ENCODE measurements at regions not wholly inside any gene's neighbourhood (a gene's known extent, or its start where the extent isn't known, plus 50 kb on each side); places are given as distances from the start of the nearest gene placed in this dataset.

GRCh38 chr20:55761797-55762196 lies 243.5 kb downstream of the CBLN4 start:
- H3K4me3 ChIP-seq (ENCODE audit: low read depth, low read length): no peak overlapping the region
- TF ChIP-seq, protein P1, sequence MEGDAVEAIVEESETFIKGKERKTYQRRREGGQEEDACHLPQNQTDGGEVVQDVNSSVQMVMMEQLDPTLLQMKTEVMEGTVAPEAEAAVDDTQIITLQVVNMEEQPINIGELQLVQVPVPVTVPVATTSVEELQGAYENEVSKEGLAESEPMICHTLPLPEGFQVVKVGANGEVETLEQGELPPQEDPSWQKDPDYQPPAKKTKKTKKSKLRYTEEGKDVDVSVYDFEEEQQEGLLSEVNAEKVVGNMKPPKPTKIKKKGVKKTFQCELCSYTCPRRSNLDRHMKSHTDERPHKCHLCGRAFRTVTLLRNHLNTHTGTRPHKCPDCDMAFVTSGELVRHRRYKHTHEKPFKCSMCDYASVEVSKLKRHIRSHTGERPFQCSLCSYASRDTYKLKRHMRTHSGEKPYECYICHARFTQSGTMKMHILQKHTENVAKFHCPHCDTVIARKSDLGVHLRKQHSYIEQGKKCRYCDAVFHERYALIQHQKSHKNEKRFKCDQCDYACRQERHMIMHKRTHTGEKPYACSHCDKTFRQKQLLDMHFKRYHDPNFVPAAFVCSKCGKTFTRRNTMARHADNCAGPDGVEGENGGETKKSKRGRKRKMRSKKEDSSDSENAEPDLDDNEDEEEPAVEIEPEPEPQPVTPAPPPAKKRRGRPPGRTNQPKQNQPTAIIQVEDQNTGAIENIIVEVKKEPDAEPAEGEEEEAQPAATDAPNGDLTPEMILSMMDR (IDR thresholded peaks at IDR 0.05; ENCODE audit: insufficient read depth, low read length, severe bottlenecking): no peak
- FAIRE-seq: no peak
- H3K27me3 ChIP-seq (ENCODE audit: control insufficient read depth, insufficient read depth, low read length): no peaks in the 10 kb centered on the region
- DNase-seq (ENCODE audit: low read depth): no peak
- no peaks in the 10 kb centered on the region for H3K36me3 ChIP-seq (ENCODE audit: control insufficient read depth, insufficient read depth, low read length)

GRCh38 chr20:55761100-55761499 lies 244.2 kb downstream of the CBLN4 start:
- TF ChIP-seq, protein P1 (IDR thresholded peaks at IDR 0.05; ENCODE audit: insufficient read depth, low read length, severe bottlenecking): no peak
- FAIRE-seq (no peak), DNase-seq (ENCODE audit: low read depth) (no peak)
- no peaks in the 10 kb centered on the region for H3K27me3 ChIP-seq (ENCODE audit: control insufficient read depth, insufficient read depth, low read length)
- no peak overlapping the region for H3K4me3 ChIP-seq (ENCODE audit: low read depth, low read length)
- no peaks in the 10 kb centered on the region for H3K36me3 ChIP-seq (ENCODE audit: control insufficient read depth, insufficient read depth, low read length)

DNA sequence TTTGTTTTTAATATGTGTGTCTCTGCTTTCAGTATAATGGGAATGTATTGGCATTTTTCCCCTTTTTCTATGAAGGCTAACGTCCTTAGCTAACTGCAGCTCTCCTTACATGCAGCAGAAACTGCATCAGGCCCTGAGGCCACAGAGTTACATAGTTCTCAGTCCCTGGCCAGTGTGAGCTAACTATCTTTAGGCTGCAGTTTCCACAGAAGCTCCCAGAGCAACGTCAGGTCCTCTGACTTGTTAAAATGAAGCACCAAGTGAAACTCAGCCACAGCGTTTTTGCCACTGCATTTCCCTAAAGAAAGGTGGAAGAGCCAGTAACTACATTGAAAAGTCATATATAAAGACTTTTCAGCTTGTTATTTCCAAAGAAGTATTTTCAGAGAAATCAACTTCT lies 244.7 kb downstream of the CBLN4 start:
- TF ChIP-seq, protein P1 (IDR thresholded peaks at IDR 0.05; ENCODE audit: insufficient read depth, low read length, severe bottlenecking): no peak
- Histone ChIP-seq H3K36me3 (ENCODE audit: control insufficient read depth, insufficient read depth, low read length) (no peaks in the 10 kb centered on the region), H3K4me3 (ENCODE audit: low read depth, low read length) (no peak overlapping the region), H3K27me3 (ENCODE audit: control insufficient read depth, insufficient read depth, low read length) (no peaks in the 10 kb centered on the region)
- FAIRE-seq: no peak
- DNase-seq (ENCODE audit: low read depth): no peak

GRCh38 chr20:55755861-55756260 lies 249.5 kb downstream of the CBLN4 start:
- Histone ChIP-seq H3K36me3 (ENCODE audit: control insufficient read depth, insufficient read depth, low read length) (no peaks in the 10 kb centered on the region), H3K4me3 (ENCODE audit: low read depth, low read length) (no peak overlapping the region), H3K27me3 (ENCODE audit: control insufficient read depth, insufficient read depth, low read length) (no peaks in the 10 kb centered on the region)
- TF ChIP-seq, protein P1 (IDR thresholded peaks at IDR 0.05; ENCODE audit: insufficient read depth, low read length, severe bottlenecking): no peak
- DNase-seq (ENCODE audit: low read depth): no peak
- no peak for FAIRE-seq

DNA sequence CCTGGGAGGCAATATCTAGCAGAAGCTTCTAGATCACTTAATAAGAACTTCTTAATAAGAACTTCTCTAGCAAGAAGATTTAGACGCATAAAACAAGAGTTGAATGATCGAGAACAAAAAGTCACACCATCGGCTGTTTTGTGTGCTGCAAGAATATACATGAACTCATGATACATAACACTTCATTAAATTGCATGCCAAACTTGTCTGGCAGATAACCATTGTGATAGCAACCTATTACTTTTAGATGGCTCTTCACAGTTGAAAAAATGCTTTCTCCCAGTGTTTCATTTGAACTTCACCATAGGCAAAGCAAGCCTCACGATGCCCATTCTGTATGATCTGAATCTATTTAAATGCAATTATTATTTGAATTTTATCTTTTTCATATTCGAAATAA lies 249.9 kb downstream of the CBLN4 start:
- FAIRE-seq (no peak), DNase-seq (ENCODE audit: low read depth) (no peak)
- Histone ChIP-seq H3K4me3 (ENCODE audit: low read depth, low read length) (no peak overlapping the region), H3K36me3 (ENCODE audit: control insufficient read depth, insufficient read depth, low read length) (no peaks in the 10 kb centered on the region), H3K27me3 (ENCODE audit: control insufficient read depth, insufficient read depth, low read length) (no peaks in the 10 kb centered on the region)
- TF ChIP-seq, protein P1 (IDR thresholded peaks at IDR 0.05; ENCODE audit: insufficient read depth, low read length, severe bottlenecking): no peak

DNA sequence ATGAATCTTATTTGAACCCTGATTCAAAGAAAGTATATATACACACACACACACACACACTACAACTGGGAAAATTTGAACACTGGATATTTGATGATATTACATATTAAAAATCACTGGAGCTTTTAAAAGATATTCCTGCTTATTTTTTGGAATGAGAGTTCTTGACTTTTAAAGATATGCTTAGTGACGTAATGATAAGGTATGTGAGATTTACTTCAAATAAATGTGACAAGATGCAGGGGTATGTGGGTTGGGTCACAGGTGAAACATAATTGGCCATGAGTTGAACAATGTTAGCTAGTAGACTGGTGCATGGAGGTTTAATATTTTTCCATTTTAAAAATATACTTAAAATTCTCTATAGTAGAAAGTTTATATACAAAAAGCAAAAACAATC lies 258.6 kb downstream of the CBLN4 start:
- H3K36me3 ChIP-seq (ENCODE audit: control insufficient read depth, insufficient read depth, low read length): no peaks in the 10 kb centered on the region
- no peak for DNase-seq (ENCODE audit: low read depth)
- H3K4me3 ChIP-seq (ENCODE audit: low read depth, low read length): no peak overlapping the region
- TF ChIP-seq, protein P1 (IDR thresholded peaks at IDR 0.05; ENCODE audit: insufficient read depth, low read length, severe bottlenecking): no peak
- H3K27me3 ChIP-seq (ENCODE audit: control insufficient read depth, insufficient read depth, low read length): no peaks in the 10 kb centered on the region
- no peak for FAIRE-seq

Measured in bronchial epithelial cell (primary cell).